GM18868 (cell line): ENCODE measurements at regions not wholly inside any gene's neighbourhood (a gene's known extent, or its start where the extent isn't known, plus 50 kb on each side); places are given as distances from the start of the nearest gene placed in this dataset.

Experiments used
- ATAC-seq: cut with Tn5 transposase; IDR thresholded peaks from one replicate; pipeline ENCODE4 v1.9.1; 2021; ENCODE audit warnings: mild to moderate bottlenecking, moderate library complexity; ENCODE audit not compliant: unreplicated experiment

- ATAC-seq = no peak
Observed at GRCh38 chr2:105652014-105652796, 92.5 kb upstream of the NCK2 start.

GRCh38 chr2:105649534-105649933 is 95.2 kb upstream of the NCK2 start:
- no peak for ATAC-seq

- ATAC-seq = no peak
Observed at GRCh38 chr2:105647731-105648130, 97.0 kb upstream of the NCK2 start.

- no peak for ATAC-seq
Observed at GRCh38 chr2:105646774-105647076, 98.0 kb upstream of the NCK2 start.

- ATAC-seq = no peak
Observed at GRCh38 chr2:105645938-105646773, 98.6 kb upstream of the NCK2 start.

- ATAC-seq = no peak
Observed at GRCh38 chr2:105645031-105645937, 99.4 kb upstream of the NCK2 start.

GRCh38 chr2:105644174-105644980 is 100.3 kb upstream of the NCK2 start:
- ATAC-seq = no peak

GRCh38 chr2:105643405-105644173 is 101.1 kb upstream of the NCK2 start:
- ATAC-seq = no peak

GRCh38 chr2:105641389-105641811 is 103.3 kb upstream of the NCK2 start:
- ATAC-seq = no peak

GRCh38 chr2:105640246-105640645 is 104.5 kb upstream of the NCK2 start:
- no peak for ATAC-seq

GRCh38 chr2:105636109-105636740 is 108.5 kb upstream of the NCK2 start:
- ATAC-seq = no peak

GRCh38 chr2:105635564-105635963 is 109.1 kb upstream of the NCK2 start:
- no peak for ATAC-seq

- no peak for ATAC-seq
Observed at GRCh38 chr2:105634198-105634597, 110.5 kb upstream of the NCK2 start.

GRCh38 chr2:105631922-105632321 is 112.8 kb upstream of the NCK2 start:
- ATAC-seq = no peak

- ATAC-seq = no peak
Observed at GRCh38 chr2:105631011-105631410, 113.7 kb upstream of the NCK2 start.

GRCh38 chr2:105629634-105630033 is 115.1 kb upstream of the NCK2 start:
- no peak for ATAC-seq

- ATAC-seq = no peak
Observed at GRCh38 chr2:105627534-105627933, 117.2 kb upstream of the NCK2 start.

GRCh38 chr2:105626966-105627340 is 117.8 kb upstream of the NCK2 start:
- no peak for ATAC-seq
